DLD1 (cell line): ENCODE measurements at regions not wholly inside any gene's neighbourhood (a gene's known extent, or its start where the extent isn't known, plus 50 kb on each side); places are given as distances from the start of the nearest gene placed in this dataset.
"Not testable (repeated sequence)": the region's sequence is repeated elsewhere in the genome, so short reads cannot be mapped to it uniquely, and the experiment has no call there.

Experiments
- in situ Hi-C: cut with HindIII; loops from 2 replicates; pipeline ENCODE4 v1.10.0; 2017; ENCODE audit warnings: low sequenced_read_pairs

DNA sequence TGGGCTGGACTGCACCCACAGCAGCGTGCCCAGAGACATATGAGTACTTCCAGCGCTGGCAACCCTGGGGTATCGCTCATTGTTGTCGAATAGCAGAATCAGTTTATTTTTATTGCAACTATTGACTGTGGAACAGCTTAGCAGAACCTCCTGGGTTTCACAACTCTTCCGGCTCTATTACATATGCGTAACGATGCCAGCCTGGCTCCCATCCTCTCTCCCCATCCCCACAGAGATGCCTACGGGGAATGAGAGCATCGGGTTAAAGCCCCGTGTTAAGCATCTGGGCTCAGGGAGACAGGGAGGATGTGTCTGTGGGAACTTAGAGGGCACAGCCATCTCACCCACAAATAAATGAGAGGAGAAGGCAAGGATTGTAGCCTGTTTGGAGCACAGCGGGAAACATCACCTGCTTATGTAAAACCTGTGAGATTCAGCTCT is 76.6 kb upstream of the DLG1 start:
- in situ Hi-C loops: loop anchor here (5.0 kb wide), 1 partner anchor 77 kb away; no protein-coding TSS in a partner anchor

DNA sequence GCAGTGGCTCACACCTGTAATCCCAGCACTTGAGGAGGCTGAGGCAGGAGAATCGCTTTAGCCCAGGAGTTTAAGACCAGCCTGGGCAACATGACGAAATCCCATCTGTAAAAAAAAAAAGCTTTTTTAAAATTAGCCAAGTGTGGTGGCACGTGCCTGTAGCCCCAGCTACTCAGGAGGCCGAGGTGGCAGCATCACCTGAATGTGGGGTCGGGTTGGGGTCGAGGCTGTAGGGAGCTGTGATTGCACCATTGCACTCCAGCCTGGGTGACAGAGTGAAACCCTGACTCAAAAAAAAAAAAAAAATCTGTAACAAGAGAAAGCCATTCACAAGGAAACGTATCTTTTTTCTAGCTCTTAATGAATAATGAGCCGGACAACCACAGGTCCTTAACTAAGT is 74.7 kb upstream of the DLG1 start:
- in situ Hi-C loops: no loop called here

DNA sequence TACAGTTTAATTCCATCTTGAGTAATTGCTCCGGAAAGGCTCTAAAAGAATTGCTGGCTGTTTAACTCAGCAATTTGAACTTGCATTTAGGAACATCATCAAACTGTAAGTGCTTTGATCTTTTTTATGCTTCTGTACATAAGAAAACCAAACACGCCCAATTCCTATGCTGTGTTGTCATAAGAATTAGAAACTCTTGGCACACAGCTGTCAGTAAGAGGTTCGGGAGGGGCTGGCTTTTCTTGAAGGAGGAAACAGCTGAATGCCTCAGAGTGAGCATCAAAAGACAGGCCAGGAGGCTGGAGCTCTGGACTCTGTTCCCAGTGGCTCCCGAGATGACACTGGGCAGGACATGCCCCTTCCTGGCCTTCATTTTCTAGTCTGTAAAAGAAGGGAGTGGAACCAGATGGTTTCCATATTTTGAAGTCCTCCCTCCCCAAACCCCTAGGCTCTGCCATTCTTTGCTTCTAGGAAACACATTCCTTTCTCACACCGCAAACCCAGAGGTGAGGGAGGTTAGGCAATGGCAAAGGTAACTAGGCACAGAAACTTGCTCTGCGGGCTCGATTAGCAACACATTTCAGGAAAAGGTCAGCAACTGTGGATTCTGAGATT is 73.7 kb upstream of the DLG1 start:
- in situ Hi-C loops: no loop called here

DNA sequence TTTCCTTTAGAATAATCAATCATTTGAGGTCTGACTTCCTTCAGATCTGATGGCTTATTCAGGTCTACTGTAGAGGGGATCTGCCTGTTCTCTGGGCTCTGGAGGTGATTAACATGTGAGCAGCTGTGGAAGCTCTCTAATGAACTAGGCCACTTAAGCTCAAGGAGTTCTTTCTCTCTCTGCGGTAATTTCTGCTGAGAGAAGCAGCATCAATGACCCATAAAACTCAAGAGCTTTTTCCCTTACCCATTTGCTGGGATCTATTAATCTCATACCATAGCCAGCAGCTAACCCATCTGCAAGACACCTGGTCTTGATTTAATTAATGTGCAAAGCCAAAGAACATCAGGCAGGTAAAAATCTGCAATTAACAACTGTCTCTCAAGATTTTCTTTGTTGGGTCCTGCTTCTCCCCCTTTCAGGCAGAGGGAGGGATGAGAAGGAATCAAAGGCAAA is 73.2 kb upstream of the DLG1 start:
- in situ Hi-C loops: no loop called here

DNA sequence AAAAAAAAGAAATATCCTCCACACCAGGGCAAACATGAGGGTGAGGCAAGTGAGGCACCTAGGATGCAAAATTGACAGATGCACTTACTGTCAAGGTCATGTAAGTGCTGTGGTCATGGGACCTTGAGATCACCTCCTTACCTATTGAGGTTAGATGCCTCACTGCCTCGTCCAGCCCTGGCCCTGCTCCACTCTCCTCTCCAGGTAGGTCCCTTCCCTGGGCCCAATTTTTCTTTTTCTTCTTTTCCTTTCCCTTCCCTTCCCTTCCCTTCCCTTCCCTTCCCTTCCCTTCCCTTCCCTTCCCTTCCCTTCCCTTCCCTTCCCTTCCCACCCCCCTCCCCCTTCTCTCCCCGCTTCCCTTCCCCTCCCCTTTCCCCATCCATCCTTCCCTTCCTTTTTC is 71.1 kb upstream of the DLG1 start:
- in situ Hi-C loops: no loop called here

DNA sequence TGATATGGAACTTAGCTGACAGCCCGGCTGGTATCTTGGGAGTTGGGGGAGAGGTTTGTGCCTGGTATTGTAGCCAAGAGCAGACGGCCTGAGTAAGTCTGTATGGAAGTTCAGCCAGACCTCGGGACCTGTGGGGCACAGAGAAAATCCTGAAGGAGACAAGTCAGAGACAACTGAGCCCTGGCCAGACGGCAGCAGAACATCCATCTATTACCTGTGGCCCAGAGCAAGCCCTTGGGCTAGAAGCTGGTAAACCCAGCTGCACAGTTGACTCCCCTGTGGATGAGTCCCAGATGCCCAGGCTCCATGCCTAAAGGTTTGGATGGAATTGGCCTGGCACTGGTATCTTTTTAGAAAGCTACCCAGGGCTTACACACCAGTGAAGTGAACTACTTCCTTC is 70.4 kb upstream of the DLG1 start:
- in situ Hi-C loops: no loop called here

DNA sequence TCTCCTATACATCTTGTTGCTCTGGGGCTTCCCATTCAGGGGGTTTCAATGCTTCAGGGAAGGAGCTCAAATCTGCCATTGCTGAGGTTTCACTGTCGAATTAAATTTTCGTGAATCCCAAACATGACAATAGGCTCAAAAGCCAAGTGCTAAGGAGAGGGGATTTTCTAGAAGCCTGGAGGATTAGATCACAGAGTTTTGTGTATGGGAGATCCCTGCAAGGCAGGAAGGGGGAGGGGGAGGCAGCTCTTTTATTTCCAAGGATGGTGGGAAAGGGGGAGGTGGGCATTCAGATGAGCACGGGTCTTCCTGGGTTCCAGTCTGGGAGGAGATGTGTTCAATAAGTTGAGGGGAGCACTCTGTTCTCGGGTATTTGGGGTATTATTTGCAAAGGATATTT is 69.9 kb upstream of the DLG1 start:
- in situ Hi-C loops: no loop called here

DNA sequence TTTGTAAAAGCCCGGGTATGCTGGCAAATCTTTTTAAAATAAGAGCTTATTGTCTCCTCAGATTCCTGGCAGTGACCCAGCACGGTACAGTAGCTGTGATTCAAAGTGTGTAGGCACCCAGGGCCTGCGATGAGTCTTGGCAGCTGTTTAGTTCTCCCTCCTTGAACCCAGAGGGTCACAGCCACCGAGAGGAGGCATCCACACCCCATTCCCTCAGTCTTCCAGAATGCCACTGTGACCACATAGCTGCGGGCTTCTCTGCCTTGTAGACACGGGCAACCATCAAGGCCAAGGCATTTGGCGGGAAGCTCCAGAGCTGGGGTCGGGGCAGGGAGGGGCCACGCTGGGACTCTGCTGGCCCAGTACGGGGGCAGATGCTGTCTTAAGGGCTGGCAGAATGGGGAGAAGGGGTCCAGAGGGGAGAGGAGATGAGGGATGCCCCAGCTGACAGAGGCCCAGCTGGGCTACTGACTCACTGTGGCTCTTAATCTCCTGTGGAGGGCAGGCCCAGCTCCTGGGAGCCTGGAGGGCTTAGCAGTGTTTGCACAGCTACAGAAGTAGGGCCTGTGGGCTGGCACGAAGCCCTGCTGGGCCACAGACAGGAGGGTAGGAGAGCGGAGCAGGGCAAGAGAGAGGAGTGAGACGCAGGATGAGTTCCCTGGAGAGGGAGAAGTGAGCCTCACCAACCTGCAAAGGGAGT is 68.8 kb upstream of the DLG1 start:
- in situ Hi-C loops: no loop called here

DNA sequence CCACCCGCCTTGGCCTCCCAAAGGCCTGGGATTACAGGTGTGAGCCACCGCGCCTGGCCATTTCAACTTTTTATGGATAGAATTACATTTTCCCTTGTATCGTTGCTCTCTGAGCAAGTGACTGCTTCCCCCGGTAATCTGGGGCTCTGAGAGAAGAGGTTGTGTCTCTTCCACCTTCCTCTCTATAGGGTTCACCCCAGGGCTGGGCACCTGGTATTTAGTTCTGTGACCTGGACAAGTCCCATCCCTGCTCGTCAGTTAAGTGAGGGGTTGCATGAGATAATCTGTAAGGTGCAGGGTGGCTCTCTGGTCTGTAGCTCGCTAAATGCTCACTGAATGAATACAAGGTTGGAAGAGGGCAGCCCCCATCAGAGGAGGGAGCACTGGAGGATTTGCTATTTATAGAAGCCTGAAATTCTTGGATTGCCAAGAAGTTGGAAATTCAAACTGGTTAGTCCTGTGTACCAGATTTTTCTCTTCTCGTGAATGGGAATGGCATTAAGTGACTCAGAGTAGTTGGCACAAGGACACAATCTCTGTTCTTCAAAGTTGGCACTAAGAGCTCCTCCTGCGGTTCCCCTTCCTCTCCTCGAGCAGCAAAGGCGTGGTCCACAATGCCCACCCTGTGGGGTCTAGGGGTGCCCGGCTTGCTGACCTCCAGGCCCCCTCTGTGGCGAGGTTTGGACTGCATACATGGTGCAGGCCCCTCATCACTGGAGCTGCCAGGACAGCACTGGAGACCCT is 68.1 kb upstream of the DLG1 start:
- in situ Hi-C loops: no loop called here

DNA sequence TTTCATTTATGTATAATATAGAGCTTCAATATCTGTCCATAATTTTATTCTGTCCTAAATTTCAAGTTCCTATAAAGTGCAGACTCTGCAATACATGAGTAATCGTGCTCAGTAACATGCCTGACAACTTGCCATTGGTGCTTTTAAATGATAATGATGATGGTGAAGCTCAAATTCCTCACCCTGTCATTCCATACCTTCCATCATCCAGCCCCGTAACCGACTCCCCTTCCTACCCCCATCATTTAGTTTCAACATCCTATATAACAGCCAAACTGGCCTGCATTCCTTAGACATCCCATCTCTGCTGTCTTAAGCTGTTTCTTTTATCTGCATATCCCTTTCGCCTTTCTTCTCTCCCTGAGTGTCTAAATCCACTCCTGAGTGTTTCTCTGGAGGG is 67.2 kb upstream of the DLG1 start:
- in situ Hi-C loops: no loop called here

DNA sequence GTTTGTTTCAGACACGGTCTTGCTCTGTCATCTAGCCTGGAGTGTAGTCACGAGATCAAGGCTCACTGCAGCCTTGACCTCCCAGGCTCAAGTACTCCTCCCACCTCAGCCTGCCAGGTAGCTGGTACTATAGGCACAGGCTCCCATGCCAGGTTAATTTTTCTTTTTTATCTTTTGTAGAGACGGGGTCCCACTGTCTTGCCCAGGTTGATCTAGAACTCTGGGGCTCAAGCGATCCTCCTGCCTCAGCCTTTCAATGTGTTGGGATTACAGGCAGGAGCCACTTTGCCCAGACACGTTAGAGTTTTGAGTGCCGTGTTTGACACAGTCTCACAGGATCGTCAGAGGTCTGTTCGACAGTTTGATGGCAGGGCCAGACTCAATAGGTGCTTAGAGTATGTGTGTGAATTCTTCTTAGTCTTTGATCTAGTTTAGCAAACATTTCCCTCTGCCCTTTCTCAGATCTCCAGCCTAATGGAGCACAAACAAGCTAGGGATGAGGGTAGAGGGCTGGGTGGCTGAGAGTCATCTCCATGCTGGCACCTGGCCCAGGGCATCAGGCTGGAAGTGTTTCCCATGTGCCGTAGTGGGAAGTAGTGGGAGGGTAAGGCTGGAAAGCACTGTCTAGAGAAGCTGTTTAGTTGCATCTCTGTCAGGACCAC is 66.1 kb upstream of the DLG1 start:
- in situ Hi-C loops: no loop called here

DNA sequence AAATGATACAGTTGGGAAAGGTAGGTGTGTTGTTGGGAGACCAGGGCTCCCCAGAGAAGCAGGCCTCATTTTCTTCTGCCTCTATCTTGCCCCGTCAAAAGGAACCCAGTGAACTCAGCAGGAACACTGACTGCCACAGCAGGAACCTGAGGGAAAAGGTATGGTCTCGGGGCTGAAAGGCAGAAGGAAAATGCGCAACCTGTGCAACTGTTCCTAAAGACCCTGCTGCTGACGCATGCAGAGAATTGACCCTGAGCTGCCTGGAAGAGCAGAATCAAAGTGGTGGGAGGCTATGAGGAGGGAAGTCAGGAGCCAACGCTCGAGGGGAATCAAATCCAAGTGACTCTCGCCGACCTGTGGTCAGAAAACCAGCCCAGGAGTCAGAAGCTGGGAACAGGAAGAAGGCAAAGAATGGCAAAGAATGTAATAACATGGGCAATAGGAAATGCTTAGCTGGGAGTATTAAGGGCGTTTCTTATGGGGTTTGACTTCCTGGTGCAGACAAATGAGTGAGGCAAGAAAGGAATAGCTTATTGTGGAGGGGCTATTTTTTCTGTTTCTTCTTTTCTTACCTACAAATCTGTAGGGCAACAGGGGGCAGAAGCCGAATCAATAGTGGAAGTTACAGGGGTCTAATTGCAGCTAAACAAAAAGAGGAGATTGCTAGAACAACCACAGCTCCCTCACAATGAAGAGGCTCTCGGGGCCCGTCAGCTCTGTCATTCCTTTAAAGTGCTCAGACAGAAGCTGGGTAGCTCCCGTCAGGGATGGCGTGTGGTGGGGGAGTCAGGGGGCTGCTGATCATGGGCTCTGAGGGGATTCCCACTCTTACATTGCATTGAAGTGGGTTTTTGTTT is 65.4 kb upstream of the DLG1 start:
- in situ Hi-C loops: no loop called here

DNA sequence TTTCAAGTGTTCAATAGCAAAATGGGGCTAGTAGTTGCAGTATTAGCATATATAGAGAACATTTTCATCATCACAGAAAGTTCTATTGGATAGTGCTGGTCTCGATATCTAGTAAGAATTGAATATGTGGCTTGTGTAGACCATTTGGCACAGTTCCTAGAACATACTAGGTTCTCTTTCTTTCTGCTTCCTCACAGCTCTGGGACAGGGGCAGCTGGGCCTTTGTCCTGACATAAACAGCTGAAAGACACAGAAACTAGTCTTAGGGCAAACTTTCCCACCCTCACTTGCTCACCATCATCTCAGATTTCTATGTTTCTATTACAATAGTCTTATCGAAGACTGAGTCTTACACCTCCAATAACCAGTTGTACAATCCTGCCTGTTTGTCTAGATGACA is 63.7 kb upstream of the DLG1 start:
- in situ Hi-C loops: no loop called here

DNA sequence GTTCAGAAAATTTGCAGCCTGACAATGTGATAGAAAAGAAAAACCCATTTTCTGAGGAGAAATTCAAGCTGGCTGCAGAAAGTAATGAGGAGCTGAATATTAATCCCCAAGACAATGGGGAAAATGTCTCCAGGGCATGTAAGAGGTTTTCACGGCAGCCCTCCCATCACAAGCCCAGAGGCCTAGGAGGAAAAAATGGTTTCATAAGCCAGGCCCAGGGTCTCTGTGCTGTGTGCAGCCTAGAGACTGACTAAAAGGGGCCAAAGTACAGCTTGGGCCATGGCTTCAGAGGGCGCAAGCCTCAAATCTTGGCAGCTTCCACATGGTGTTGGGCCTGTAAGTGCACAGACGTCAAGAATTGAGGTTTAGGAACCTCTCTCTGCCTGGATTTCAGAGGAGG is 61.7 kb upstream of the DLG1 start:
- in situ Hi-C loops: not testable (repeated sequence)

DNA sequence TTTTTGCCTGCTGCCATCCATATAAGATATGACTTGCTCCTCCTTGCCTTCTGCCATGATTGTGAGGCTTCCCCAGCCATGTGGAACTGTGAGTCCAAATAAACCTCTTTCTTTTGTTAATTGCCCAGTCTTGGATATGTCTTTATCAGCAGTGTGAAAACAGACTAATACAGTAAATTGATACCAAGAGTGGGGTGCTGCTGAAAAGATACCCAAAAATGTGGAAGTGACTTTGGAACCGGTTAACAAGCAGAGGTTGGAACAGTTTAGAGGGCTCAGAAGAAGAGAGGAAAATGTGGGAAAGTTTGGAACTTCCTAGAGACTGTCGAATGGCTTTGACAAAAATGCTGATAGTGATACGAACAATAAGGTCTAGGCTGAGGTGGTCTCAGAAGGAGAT is 61.1 kb upstream of the DLG1 start:
- in situ Hi-C loops: not testable (repeated sequence)

DNA sequence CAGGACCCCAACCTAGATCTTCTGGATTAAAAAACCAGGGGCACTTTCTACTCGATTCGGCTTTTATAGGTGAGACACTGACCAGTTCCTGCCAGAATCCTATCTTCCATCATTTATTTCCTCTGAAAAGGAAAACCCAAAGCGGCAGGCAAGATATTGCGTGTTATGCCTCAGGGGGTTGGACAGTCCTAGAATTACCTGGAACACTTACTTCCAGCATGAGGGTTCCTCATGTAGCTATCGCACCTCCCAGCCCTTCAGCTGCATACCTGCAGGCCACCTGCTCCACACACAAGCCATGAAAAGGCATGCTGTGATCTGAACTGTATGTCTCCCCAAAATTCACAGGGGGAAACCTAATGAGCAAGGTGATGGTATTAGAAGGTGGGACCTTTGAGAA is 58.3 kb upstream of the DLG1 start:
- in situ Hi-C loops: no loop called here

DNA sequence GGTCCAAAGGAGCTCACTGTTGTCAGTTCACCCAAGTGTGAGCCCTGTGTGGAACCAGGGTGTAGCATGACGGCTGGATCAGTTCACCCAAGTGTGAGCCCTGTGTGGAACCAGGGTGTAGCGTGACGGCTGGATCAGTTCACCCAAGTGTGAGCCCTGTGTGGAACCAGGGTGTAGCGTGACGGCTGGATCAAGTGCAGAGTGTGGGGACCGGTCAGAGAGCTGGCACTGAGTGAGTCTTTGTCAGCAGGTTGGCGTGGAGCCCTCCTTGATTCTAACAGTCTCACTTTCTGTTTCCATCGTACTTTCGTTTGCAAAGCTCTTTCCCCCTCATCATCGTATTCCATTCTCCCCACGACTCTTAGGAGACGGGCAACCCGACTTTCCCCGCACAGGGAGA is 57.9 kb upstream of the DLG1 start:
- in situ Hi-C loops: no loop called here

DNA sequence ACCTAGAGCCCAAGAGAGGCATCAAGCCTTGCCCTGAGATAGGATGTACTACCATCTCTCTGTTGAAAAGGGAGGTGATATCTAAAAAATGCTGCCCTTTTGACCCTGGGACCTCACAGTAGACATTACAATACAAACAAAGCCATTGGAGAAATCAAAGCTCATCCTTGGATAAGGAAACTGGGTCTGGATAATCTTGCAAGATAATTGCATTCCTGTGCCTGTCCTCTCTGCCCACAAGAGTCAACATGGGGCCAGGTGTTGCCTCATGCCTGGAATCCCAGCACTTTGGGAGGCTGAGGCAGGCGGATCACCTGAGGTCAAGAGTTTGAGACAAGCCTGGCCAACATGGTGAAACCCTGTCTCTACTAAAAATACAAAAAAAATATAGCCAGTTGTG is 57.3 kb upstream of the DLG1 start:
- in situ Hi-C loops: no loop called here

DNA sequence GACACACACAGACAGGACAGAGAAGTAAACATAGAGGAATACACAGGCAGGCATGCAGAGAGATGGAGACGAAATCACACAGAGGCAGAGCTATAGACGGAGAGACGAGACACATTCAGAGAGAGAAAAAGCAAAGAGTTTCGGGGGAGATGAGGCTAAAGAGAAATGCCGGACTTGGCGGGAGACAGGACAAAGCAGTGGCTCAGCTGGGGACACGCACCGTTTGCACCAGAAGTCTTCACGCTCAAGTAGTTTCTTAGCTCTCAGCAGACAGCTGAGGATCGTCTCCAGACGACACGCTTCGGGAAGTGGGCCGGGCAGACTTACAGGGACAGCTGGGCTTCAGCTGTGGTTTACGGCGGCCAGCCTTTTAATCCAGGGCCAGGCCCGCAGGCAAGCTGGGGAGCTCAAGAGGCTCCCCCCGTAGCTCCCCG is 56.2 kb upstream of the DLG1 start:
- in situ Hi-C loops: no loop called here

DNA sequence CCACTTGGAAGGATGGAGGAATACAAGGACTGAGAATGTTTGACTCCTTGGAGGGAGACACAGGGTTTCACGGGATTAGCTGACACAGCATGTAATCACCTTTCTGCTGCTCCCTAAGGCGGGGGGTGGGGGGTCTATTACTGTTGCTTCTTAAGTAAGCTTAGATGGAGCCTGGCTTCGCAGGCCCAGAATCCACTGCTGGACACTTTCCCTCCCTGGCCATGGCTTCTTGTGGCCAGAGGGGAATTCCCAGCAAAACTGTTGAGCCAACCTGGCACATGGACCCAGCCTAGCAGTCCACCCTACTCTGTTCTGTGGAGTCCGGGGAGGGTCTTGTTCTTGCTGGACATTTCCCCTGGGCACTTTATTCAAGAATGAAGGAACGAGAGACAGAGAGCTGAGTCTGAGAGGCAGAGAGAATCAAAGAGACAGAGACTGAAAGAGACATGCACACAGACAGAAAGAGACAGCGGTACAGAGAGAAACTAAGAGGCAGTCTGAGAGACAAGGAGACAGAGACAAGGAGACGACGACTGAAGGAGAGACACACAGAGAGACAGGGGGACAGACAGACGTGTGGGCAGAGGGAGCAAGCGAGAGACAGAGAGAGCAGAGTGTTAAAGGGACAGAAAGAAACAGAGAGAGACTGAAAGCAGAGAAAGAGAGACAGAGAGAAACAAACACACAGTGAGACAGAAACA is 55.6 kb upstream of the DLG1 start:
- in situ Hi-C loops: no loop called here
